Small intestine (tissue), 7 donors: ENCODE measurements at regions not wholly inside any gene's neighbourhood (a gene's known extent, or its start where the extent isn't known, plus 50 kb on each side); places are given as distances from the start of the nearest gene placed in this dataset.
"Not testable (repeated sequence)": the region's sequence is repeated elsewhere in the genome, so short reads cannot be mapped to it uniquely, and the experiment has no call there.

Source experiments
- DNase-seq, 2 donors: peaks; one replicate each; pipeline versions ENCODE4 v3.0.0 to v3.0.0-alpha.2; 2013
- FAIRE-seq: peaks from 2 replicates; lab custom pipeline; 2012; peaks lifted over from hg19 to GRCh38; lab: Jason Lieb, UNC
- H3K27ac ChIP-seq, 3 donors: one replicate each; pipeline ENCODE4 v1.5.1; 2013; ENCODE audit warnings: low read length in 2 of 3, mild to moderate bottlenecking in 2 of 3, control low read depth in 1 of 3, inconsistent platforms in 1 of 3, low read depth in 1 of 3, moderate library complexity in 1 of 3
- H3K27me3 ChIP-seq, 3 donors: one replicate each; pipeline ENCODE4 v1.6.1; 2013; ENCODE audit warnings: low read length in 3 of 3, inconsistent platforms in 1 of 3; ENCODE audit not compliant: control insufficient read depth in 3 of 3, insufficient read depth in 3 of 3
- H3K36me3 ChIP-seq, 3 donors: one replicate each; pipeline ENCODE4 v1.6.1; 2013; ENCODE audit warnings: low read length in 3 of 3, inconsistent platforms in 1 of 3, low read depth in 1 of 3, mild to moderate bottlenecking in 1 of 3, moderate library complexity in 1 of 3; ENCODE audit not compliant: control insufficient read depth in 3 of 3, insufficient read depth in 2 of 3
- H3K4me1 ChIP-seq, 3 donors: one replicate each; pipeline ENCODE4 v1.6.1; 2013; ENCODE audit warnings: low read length in 2 of 3, inconsistent platforms in 1 of 3, low read depth in 1 of 3, mild to moderate bottlenecking in 1 of 3, moderate library complexity in 1 of 3; ENCODE audit not compliant: control insufficient read depth in 3 of 3, insufficient read depth in 2 of 3
- H3K4me3 ChIP-seq, 3 donors: one replicate each; pipeline ENCODE4 v1.5.1; 2013; ENCODE audit warnings: low read length in 3 of 3, control low read depth in 1 of 3, inconsistent platforms in 1 of 3, low read depth in 1 of 3, mild to moderate bottlenecking in 1 of 3, moderate library complexity in 1 of 3
- H3K9me3 ChIP-seq, 2 donors: one replicate each; pipeline ENCODE4 v1.6.1; 2013; ENCODE audit warnings: low read depth in 1 of 2, low read length in 1 of 2; ENCODE audit not compliant: control insufficient read depth in 2 of 2, insufficient read depth in 1 of 2
- WGBS, 3 donors: extraction: QIAGEN DNeasy Blood & Tissue Kit; methylation state at CpG; one replicate each; pipeline ENCODE4 v1.1.7; 2013; 5-methylcytosine and 5-hydroxymethylcytosine counted together
- donor health status: healthy with polysubstance abuse.
- donor health status: control.
- donor health status: control.
- donor health status: Bipolar disorder and iron deficiency.
- donor health status: healthy.

DNA sequence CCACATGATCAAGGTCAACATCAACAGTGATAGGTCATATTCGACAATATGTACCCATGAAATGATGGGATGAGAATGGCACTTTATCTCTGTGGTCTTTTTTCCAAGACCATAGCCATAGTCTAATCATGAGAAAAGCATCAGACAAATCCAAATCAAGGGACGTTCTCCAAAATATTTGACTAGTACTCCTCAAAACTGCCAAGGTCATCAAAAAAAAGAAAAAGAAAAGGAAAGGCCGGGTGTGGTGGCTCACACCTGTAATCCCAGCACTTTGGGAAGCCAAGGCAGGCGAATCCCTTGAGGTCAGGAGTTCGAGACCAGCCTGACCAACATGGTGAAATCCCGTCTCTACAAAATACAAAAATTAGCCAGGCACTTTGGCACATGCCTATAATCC is 318.3 kb downstream of the TAFA4 start:
- DNase-seq: no peak
- no peak for FAIRE-seq
- Histone ChIP-seq H3K27ac (no peak overlapping the region), H3K36me3 (no peaks in the 10 kb centered on the region), H3K9me3 (peaks cover 0 to 5% of the 10 kb centered on the region in 2 donors), H3K4me1 (no peaks in the 10 kb centered on the region), H3K4me3 (no peak overlapping the region), H3K27me3 (no peaks in the 10 kb centered on the region)
- 81 to 89% (median 82%) methylated on average over 6 of the region's 6 CpGs for WGBS, 3 donors

- DNase-seq: no peak
- WGBS, 3 donors: 69 to 85% (median 79%) methylated on average over 2 of the region's 2 CpGs
- no peak for FAIRE-seq
- Histone ChIP-seq H3K27ac (no peak overlapping the region), H3K36me3 (no peaks in the 10 kb centered on the region), H3K9me3 (no peaks in the 10 kb centered on the region), H3K4me1 (no peaks in the 10 kb centered on the region), H3K27me3 (no peaks in the 10 kb centered on the region), H3K4me3 (no peak overlapping the region)
These were observed 361.0 kb downstream of the TAFA4 start for GRCh38 chr3:68571321-68571720.

DNA sequence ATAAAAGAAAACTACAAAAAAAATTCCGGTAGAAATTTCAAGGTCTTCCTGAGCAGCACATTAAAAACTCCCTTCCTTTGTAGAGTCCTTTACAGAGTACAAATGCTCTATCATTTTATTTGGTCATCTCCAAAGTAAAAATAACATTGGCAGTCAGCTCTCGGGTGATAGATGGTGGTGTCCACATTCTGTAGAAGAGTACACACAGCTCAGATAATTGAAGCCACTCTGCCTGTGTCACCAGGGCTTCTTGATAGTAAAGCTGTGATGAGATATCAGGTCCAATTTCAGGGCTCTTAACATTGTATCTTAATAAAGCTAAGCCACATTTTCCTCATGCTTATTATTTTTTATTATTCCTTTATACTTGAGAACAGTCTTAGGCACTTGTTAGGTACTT is 371.6 kb downstream of the TAFA4 start:
- no peaks in the 10 kb centered on the region for H3K9me3 ChIP-seq
- H3K4me3 ChIP-seq: no peak overlapping the region
- H3K36me3 ChIP-seq: no peaks in the 10 kb centered on the region
- no peak for DNase-seq
- FAIRE-seq: no peak
- no peaks in the 10 kb centered on the region for H3K27me3 ChIP-seq
- WGBS, 3 donors: 64 to 74% (median 73%) methylated on average over 2 of the region's 2 CpGs
- no peaks in the 10 kb centered on the region for H3K4me1 ChIP-seq
- no peak overlapping the region for H3K27ac ChIP-seq

DNA sequence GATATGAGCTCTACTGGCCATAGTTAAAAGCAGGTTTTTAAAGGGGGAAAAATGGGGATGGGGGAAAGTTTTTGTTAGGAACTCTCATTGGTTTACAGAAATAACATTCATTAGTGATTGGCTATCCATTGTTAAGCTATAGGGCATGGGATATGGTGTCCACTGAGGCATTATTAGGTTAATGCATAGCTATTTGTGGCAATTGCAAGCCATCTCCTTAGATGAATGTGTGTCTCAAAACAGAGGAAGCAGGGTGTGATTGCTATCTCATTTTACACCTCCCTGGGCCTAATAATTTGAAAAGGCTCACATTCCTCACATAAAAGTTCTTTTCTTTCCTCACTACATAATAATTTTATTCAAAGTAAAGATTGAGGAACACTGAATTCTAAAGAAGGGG is 396.6 kb downstream of the TAFA4 start:
- Histone ChIP-seq H3K36me3 (no peaks in the 10 kb centered on the region), H3K27me3 (no peaks in the 10 kb centered on the region), H3K4me1 (no peaks in the 10 kb centered on the region), H3K4me3 (no peak overlapping the region), H3K9me3 (no peaks in the 10 kb centered on the region), H3K27ac (no peak overlapping the region)
- no peak for DNase-seq
- FAIRE-seq: no peak

DNA sequence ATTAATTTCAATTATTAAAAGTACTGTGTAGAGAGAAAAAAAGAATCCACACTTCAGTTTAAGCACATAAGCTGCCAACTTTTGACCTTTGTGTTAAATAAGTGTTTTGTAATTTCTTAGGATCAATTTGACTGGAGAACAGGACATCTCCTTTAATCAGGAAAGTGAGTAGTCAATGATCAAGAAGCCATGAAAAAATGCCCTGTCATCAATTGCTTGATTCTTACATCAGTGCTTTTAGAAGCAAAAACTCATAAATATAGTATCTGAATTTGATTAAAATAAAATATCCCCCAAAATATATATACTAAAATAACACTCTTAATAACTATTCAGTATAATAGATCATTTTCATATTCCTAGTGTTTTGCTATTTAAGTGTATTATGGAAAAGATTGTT is 409.0 kb downstream of the TAFA4 start:
- no peak for FAIRE-seq
- Histone ChIP-seq H3K4me1 (no peaks in the 10 kb centered on the region), H3K4me3 (no peak overlapping the region), H3K36me3 (no peaks in the 10 kb centered on the region), H3K27me3 (no peaks in the 10 kb centered on the region), H3K27ac (no peak overlapping the region), H3K9me3 (no peaks in the 10 kb centered on the region)
- DNase-seq: no peak

- no peak overlapping the region for H3K27ac ChIP-seq
- WGBS, 3 donors: 47 to 67% (median 60%) methylated on average over 1 of the region's 1 CpG
- FAIRE-seq (no peak), DNase-seq (no peak)
- no peaks in the 10 kb centered on the region for H3K27me3 ChIP-seq
- H3K4me1 ChIP-seq: no peaks in the 10 kb centered on the region
- H3K4me3 ChIP-seq: no peak overlapping the region
- H3K9me3 ChIP-seq: no peaks in the 10 kb centered on the region
- H3K36me3 ChIP-seq: no peaks in the 10 kb centered on the region
These were observed 417.1 kb downstream of the TAFA4 start for GRCh38 chr3:68515237-68515636.

- Histone ChIP-seq H3K9me3 (peaks cover 0 to 2% of the 10 kb centered on the region in 2 donors), H3K27me3 (no peaks in the 10 kb centered on the region), H3K27ac (no peak overlapping the region), H3K4me3 (no peak overlapping the region), H3K4me1 (no peaks in the 10 kb centered on the region), H3K36me3 (no peaks in the 10 kb centered on the region)
- FAIRE-seq (no peak), DNase-seq (no peak)
- 39 to 65% (median 60%) methylated on average over 2 of the region's 2 CpGs for WGBS, 3 donors
These were observed 428.1 kb downstream of the TAFA4 start for GRCh38 chr3:68504201-68504600.

GRCh38 chr3:68485845-68486244 is 446.5 kb downstream of the TAFA4 start:
- not testable (repeated sequence) for H3K36me3 ChIP-seq, H3K27ac ChIP-seq, H3K4me1 ChIP-seq, DNase-seq, H3K4me3 ChIP-seq, FAIRE-seq, H3K9me3 ChIP-seq, H3K27me3 ChIP-seq
- 66 to 71% (median 68%) methylated on average over 1 of the region's 1 CpG for WGBS, 3 donors

DNA sequence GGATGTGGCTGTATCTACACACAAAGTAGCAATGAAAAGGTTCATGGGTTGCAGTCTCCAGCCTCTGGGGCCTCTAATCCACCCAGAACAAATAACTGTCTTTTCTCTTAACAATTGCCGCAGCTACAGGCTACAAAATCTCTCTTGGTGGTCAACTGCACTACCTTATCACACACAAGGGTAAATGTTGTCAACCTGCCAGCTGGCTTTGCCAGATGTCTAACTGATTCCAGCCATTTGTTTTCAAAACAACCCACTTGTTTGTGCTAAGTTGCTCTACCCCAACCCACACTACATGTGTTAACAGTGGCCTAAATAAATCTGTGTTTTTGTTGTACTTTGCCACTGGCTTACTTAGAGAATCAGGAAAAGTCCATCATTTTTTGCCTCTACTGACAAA is 447.3 kb downstream of the TAFA4 start:
- DNase-seq (no peak), FAIRE-seq (no peak)
- no peaks in the 10 kb centered on the region for H3K9me3 ChIP-seq
- 32 to 59% (median 39%) methylated on average over 1 of the region's 1 CpG for WGBS, 3 donors
- no peak overlapping the region for H3K27ac ChIP-seq
- H3K36me3 ChIP-seq: no peaks in the 10 kb centered on the region
- H3K4me3 ChIP-seq: no peak overlapping the region
- no peaks in the 10 kb centered on the region for H3K27me3 ChIP-seq
- H3K4me1 ChIP-seq: no peaks in the 10 kb centered on the region
